HG03045 (cell line): ENCODE measurements at regions not wholly inside any gene's neighbourhood (a gene's known extent, or its start where the extent isn't known, plus 50 kb on each side); places are given as distances from the start of the nearest gene placed in this dataset.
"Not testable (repeated sequence)": the region's sequence is repeated elsewhere in the genome, so short reads cannot be mapped to it uniquely, and the experiment has no call there.

Source experiments
- ATAC-seq: cut with Tn5 transposase; IDR thresholded peaks from one replicate; pipeline ENCODE4 v1.9.1; 2021; ENCODE audit warnings: mild to moderate bottlenecking, moderate library complexity; ENCODE audit not compliant: unreplicated experiment

GRCh38 chr5:108602830-108603229 lies 144.9 kb upstream of the FER start:
- no peak for ATAC-seq

GRCh38 chr5:108590799-108591198 lies 156.9 kb upstream of the FER start:
- ATAC-seq, result no peak

- no peak for ATAC-seq
These were observed 159.4 kb upstream of the FER start for GRCh38 chr5:108588323-108588722.

- no peak for ATAC-seq
These were observed 159.9 kb upstream of the FER start for GRCh38 chr5:108587821-108588220.

- no peak for ATAC-seq
These were observed 166.7 kb upstream of the FER start for GRCh38 chr5:108581026-108581425.

GRCh38 chr5:108579236-108579635 lies 168.5 kb upstream of the FER start:
- ATAC-seq, result no peak

GRCh38 chr5:108578791-108579190 lies 168.9 kb upstream of the FER start:
- no peak for ATAC-seq

- no peak for ATAC-seq
These were observed 180.3 kb upstream of the FER start for GRCh38 chr5:108567429-108567828.

GRCh38 chr5:108564441-108564840 lies 182.5 kb upstream of the FBXL17 start:
- no peak for ATAC-seq

GRCh38 chr5:108562205-108562454 lies 180.2 kb upstream of the FBXL17 start:
- ATAC-seq, result no peak

- ATAC-seq, result no peak
These were observed 179.7 kb upstream of the FBXL17 start for GRCh38 chr5:108561416-108562204.

GRCh38 chr5:108560581-108560980 lies 178.7 kb upstream of the FBXL17 start:
- no peak for ATAC-seq

GRCh38 chr5:108560166-108560565 lies 178.3 kb upstream of the FBXL17 start:
- ATAC-seq, result no peak

GRCh38 chr5:108558840-108559239 lies 176.9 kb upstream of the FBXL17 start:
- not testable (repeated sequence) for ATAC-seq

- ATAC-seq, result not testable (repeated sequence)
These were observed 176.2 kb upstream of the FBXL17 start for GRCh38 chr5:108558142-108558541.

- no peak for ATAC-seq
These were observed 175.8 kb upstream of the FBXL17 start for GRCh38 chr5:108557686-108558085.

- no peak for ATAC-seq
These were observed 174.7 kb upstream of the FBXL17 start for GRCh38 chr5:108556441-108557145.

- no peak for ATAC-seq
These were observed 167.0 kb upstream of the FBXL17 start for GRCh38 chr5:108548684-108549596.

GRCh38 chr5:108546939-108547338 lies 165.0 kb upstream of the FBXL17 start:
- ATAC-seq, result no peak

GRCh38 chr5:108545301-108545700 lies 163.4 kb upstream of the FBXL17 start:
- ATAC-seq, result no peak

GRCh38 chr5:108543486-108543885 lies 161.6 kb upstream of the FBXL17 start:
- ATAC-seq, result no peak

GRCh38 chr5:108541836-108542235 lies 159.9 kb upstream of the FBXL17 start:
- peak; percentile 66 for ATAC-seq
